K562 (cell line): ENCODE measurements at regions not wholly inside any gene's neighbourhood (a gene's known extent, or its start where the extent isn't known, plus 50 kb on each side); places are given as distances from the start of the nearest gene placed in this dataset.

Experiments used
- CHD2 ChIP-seq: IDR thresholded peaks from 2 replicates; pipeline ENCODE4 v1.6.1; 2011; ENCODE audit warnings: low read depth, low read length
- FOXP4 ChIP-seq: sonication (generic); formaldehyde crosslinking; IDR thresholded peaks from 2 replicates; pipeline ENCODE4 v1.8.0; 2022; ENCODE audit warnings: mild to moderate bottlenecking, missing genetic modification reagents, borderline replicate concordance
- HMGN3 ChIP-seq: IDR thresholded peaks from 2 replicates; pipeline ENCODE4 v1.6.1; 2011; ENCODE audit warnings: borderline replicate concordance, low read depth, mild to moderate bottlenecking, mixed read lengths, low read length; ENCODE audit not compliant: insufficient read length; ENCODE audit errors: extremely low read depth
- KAT8 ChIP-seq: fragments of 450-650 bp; IDR thresholded peaks from 2 replicates; pipeline ENCODE4 v1.6.1; 2016; ENCODE audit warnings: low read depth, mild to moderate bottlenecking
- MAFG ChIP-seq: fragments of 450-650 bp; conservative IDR thresholded peaks from 2 replicates; pipeline ENCODE4 v1.6.1; 2016; ENCODE audit warnings: missing genetic modification characterization, missing compliant biosample characterization
- NR1H2 ChIP-seq: sonication (generic); formaldehyde crosslinking; IDR thresholded peaks from 2 replicates; pipeline ENCODE4 v1.4.0; 2020; ENCODE audit warnings: mild to moderate bottlenecking, missing genetic modification reagents
- PML ChIP-seq: IDR thresholded peaks from 2 replicates; pipeline ENCODE4 v1.6.1; 2012; ENCODE audit warnings: low read length, inconsistent platforms
- POLR2AphosphoS5 ChIP-seq: IDR thresholded peaks from 2 replicates; pipeline ENCODE4 v1.6.1; 2011; ENCODE audit warnings: mild to moderate bottlenecking, low read depth, low read length, moderate library complexity; ENCODE audit not compliant: control insufficient read depth, insufficient read depth
- ZNF316 ChIP-seq: fragments of 450-650 bp; IDR thresholded peaks from 2 replicates; pipeline ENCODE4 v1.6.1; 2016
- TF ChIP-seq, protein P1 (sequence below): sonication (generic); formaldehyde crosslinking; IDR thresholded peaks from 2 replicates; pipeline ENCODE4 v1.8.1; 2022; ENCODE audit warnings: missing genetic modification reagents
- TF ChIP-seq, protein P2 (sequence below): sonication (generic); formaldehyde crosslinking; IDR thresholded peaks from 2 replicates; pipeline ENCODE4 v1.8.0; 2023; ENCODE audit warnings: mild to moderate bottlenecking, missing genetic modification reagents
- TF ChIP-seq, protein P3 (sequence below): fragments of 250-450 bp; sonication (Bioruptor Pico); IDR thresholded peaks from 2 replicates; pipeline ENCODE4 v1.4.0; 2020; ENCODE audit warnings: mild to moderate bottlenecking, moderate library complexity
- TF ChIP-seq, protein P4 (sequence below), 2 experiments: fragments of 450-650 bp in 1 of 2; sonication (generic) in 1 of 2; formaldehyde crosslinking in 1 of 2; IDR thresholded peaks; 2 replicates each; pipeline versions ENCODE4 v1.7.1 to v1.9.0; 2016 to 2022; ENCODE audit warnings: inconsistent platforms in 1 of 2, mild to moderate bottlenecking in 1 of 2, missing genetic modification reagents in 1 of 2

DNA sequence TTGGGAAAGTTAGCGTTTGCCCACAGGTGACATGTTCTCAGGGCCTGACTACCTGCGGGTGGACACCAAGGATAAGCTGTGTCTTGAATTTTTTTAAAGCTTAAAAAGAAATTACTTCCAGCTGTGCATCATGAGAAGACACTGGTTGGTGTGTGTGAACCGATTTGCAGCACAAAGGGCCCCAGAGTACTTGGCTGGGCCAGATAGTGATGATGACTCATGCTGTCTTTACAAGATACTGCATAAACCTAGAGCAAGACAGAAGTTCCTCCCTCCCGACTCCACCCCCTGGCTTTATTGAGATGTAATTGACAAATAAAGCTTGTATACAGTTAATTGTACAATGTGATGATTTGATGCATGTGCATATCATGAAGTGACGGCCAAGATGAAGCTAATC, 212.8 kb downstream of the NXNL2 start (continued):
- TF ChIP-seq, protein P1, sequence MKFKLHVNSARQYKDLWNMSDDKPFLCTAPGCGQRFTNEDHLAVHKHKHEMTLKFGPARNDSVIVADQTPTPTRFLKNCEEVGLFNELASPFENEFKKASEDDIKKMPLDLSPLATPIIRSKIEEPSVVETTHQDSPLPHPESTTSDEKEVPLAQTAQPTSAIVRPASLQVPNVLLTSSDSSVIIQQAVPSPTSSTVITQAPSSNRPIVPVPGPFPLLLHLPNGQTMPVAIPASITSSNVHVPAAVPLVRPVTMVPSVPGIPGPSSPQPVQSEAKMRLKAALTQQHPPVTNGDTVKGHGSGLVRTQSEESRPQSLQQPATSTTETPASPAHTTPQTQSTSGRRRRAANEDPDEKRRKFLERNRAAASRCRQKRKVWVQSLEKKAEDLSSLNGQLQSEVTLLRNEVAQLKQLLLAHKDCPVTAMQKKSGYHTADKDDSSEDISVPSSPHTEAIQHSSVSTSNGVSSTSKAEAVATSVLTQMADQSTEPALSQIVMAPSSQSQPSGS: no peak
- TF ChIP-seq MAFG (tag) (peak; percentile 34; the same call in 1 of the 2 replicates), POLR2AphosphoS5 (peak; percentile 89), CHD2 (no peak), KAT8 (no peak), NR1H2 (no peak), HMGN3 (no peak), ZNF316 (peak; percentile 36), FOXP4 (no peak), PML (peak; percentile 77)
- TF ChIP-seq, protein P2, sequence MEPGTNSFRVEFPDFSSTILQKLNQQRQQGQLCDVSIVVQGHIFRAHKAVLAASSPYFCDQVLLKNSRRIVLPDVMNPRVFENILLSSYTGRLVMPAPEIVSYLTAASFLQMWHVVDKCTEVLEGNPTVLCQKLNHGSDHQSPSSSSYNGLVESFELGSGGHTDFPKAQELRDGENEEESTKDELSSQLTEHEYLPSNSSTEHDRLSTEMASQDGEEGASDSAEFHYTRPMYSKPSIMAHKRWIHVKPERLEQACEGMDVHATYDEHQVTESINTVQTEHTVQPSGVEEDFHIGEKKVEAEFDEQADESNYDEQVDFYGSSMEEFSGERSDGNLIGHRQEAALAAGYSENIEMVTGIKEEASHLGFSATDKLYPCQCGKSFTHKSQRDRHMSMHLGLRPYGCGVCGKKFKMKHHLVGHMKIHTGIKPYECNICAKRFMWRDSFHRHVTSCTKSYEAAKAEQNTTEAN: no peak
- TF ChIP-seq, protein P3, sequence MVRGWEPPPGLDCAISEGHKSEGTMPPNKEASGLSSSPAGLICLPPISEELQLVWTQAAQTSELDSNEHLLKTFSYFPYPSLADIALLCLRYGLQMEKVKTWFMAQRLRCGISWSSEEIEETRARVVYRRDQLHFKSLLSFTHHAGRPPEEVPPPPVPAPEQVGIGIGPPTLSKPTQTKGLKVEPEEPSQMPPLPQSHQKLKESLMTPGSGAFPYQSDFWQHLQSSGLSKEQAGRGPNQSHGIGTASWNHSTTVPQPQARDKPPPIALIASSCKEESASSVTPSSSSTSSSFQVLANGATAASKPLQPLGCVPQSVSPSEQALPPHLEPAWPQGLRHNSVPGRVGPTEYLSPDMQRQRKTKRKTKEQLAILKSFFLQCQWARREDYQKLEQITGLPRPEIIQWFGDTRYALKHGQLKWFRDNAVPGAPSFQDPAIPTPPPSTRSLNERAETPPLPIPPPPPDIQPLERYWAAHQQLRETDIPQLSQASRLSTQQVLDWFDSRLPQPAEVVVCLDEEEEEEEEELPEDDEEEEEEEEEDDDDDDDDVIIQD (CRISPR knock-in tag): no peak
- TF ChIP-seq, protein P4, sequence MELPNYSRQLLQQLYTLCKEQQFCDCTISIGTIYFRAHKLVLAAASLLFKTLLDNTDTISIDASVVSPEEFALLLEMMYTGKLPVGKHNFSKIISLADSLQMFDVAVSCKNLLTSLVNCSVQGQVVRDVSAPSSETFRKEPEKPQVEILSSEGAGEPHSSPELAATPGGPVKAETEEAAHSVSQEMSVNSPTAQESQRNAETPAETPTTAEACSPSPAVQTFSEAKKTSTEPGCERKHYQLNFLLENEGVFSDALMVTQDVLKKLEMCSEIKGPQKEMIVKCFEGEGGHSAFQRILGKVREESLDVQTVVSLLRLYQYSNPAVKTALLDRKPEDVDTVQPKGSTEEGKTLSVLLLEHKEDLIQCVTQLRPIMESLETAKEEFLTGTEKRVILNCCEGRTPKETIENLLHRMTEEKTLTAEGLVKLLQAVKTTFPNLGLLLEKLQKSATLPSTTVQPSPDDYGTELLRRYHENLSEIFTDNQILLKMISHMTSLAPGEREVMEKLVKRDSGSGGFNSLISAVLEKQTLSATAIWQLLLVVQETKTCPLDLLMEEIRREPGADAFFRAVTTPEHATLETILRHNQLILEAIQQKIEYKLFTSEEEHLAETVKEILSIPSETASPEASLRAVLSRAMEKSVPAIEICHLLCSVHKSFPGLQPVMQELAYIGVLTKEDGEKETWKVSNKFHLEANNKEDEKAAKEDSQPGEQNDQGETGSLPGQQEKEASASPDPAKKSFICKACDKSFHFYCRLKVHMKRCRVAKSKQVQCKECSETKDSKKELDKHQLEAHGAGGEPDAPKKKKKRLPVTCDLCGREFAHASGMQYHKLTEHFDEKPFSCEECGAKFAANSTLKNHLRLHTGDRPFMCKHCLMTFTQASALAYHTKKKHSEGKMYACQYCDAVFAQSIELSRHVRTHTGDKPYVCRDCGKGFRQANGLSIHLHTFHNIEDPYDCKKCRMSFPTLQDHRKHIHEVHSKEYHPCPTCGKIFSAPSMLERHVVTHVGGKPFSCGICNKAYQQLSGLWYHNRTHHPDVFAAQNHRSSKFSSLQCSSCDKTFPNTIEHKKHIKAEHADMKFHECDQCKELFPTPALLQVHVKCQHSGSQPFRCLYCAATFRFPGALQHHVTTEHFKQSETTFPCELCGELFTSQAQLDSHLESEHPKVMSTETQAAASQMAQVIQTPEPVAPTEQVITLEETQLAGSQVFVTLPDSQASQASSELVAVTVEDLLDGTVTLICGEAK (IDR thresholded peaks at IDR 0.05): peak; percentile 63
- TF ChIP-seq, protein P4 (CRISPR knock-in tag; IDR thresholded peaks at IDR 0.05): no peak
